ENCODE measurements at regions not wholly inside any gene's neighbourhood (a gene's known extent, or its start where the extent isn't known, plus 50 kb on each side); places are given as distances from the start of the nearest gene placed in this dataset.

- no peak for TF ChIP-seq PATZ1 (CRISPR knock-in tag; IDR thresholded peaks at IDR 0.05; ENCODE audit: borderline replicate concordance)
- TF ChIP-seq CSDC2 (CRISPR knock-in tag; IDR thresholded peaks at IDR 0.05), result no peak
- TF ChIP-seq ZNF8 (CRISPR knock-in tag; IDR thresholded peaks at IDR 0.05), result no peak
- TF ChIP-seq ZC3H10 (CRISPR knock-in tag; IDR thresholded peaks at IDR 0.05), result no peak
- TF ChIP-seq SNAI2 (CRISPR knock-in tag; IDR thresholded peaks at IDR 0.05), result no peak
- no peak for TF ChIP-seq ISL1 (CRISPR knock-in tag; IDR thresholded peaks at IDR 0.05)
- no peak for TF ChIP-seq ESRRG (CRISPR knock-in tag; IDR thresholded peaks at IDR 0.05)
Observed at GRCh38 chr1:115140442-115141144, 51.3 kb upstream of the TSPAN2 start (continued).

- no peak for ATAC-seq
- no peak for TF ChIP-seq BACH2 (CRISPR knock-in tag; IDR thresholded peaks at IDR 0.05; ENCODE audit: borderline replicate concordance)
- 0 out of 2 replicates have a peak, but pooled peaks have one; percentile 5 for TF ChIP-seq ZFP3 (CRISPR knock-in tag; IDR thresholded peaks at IDR 0.05)
Observed at GRCh38 chr1:115139381-115139780, 50.1 kb upstream of the TSPAN2 start.

All from SK-N-SH treated with all-trans-retinoic acid at 6 μM for 48 hours (cell line).